SJCRH30 (cell line): ENCODE measurements at regions not wholly inside any gene's neighbourhood (a gene's known extent, or its start where the extent isn't known, plus 50 kb on each side); places are given as distances from the start of the nearest gene placed in this dataset.
"Not testable (repeated sequence)": the region's sequence is repeated elsewhere in the genome, so short reads cannot be mapped to it uniquely, and the experiment has no call there.

ENCODE experiments used
- DNase-seq, 2 experiments: peaks; one replicate each; pipeline ENCODE4 v3.0.0-alpha.2; 2015 to 2020
- H3K27ac ChIP-seq: fragments of 250-450 bp; sonication (Bioruptor Pico); 2 replicates; pipeline ENCODE4 v1.5.1; 2020; ENCODE audit warnings: mild to moderate bottlenecking, moderate library complexity
- H3K27me3 ChIP-seq: fragments of 250-450 bp; sonication (Bioruptor Pico); 2 replicates; pipeline ENCODE4 v1.5.1; 2020; ENCODE audit warnings: mild to moderate bottlenecking, moderate library complexity
- H3K36me3 ChIP-seq: fragments of 250-450 bp; sonication (Bioruptor Pico); 2 replicates; pipeline ENCODE4 v1.5.1; 2020; ENCODE audit warnings: mild to moderate bottlenecking, moderate library complexity
- H3K4me1 ChIP-seq: fragments of 250-450 bp; sonication (Bioruptor Pico); 2 replicates; pipeline ENCODE4 v1.5.1; 2020; ENCODE audit warnings: mild to moderate bottlenecking, moderate library complexity
- H3K4me3 ChIP-seq: fragments of 250-450 bp; sonication (Bioruptor Pico); 2 replicates; pipeline ENCODE4 v1.5.1; 2020; ENCODE audit warnings: mild to moderate bottlenecking, moderate library complexity
- H3K9me3 ChIP-seq: fragments of 250-450 bp; sonication (Bioruptor Pico); replicated peaks from 2 replicates; pipeline ENCODE4 v1.5.1; 2020; ENCODE audit warnings: mild to moderate bottlenecking, moderate library complexity

DNA sequence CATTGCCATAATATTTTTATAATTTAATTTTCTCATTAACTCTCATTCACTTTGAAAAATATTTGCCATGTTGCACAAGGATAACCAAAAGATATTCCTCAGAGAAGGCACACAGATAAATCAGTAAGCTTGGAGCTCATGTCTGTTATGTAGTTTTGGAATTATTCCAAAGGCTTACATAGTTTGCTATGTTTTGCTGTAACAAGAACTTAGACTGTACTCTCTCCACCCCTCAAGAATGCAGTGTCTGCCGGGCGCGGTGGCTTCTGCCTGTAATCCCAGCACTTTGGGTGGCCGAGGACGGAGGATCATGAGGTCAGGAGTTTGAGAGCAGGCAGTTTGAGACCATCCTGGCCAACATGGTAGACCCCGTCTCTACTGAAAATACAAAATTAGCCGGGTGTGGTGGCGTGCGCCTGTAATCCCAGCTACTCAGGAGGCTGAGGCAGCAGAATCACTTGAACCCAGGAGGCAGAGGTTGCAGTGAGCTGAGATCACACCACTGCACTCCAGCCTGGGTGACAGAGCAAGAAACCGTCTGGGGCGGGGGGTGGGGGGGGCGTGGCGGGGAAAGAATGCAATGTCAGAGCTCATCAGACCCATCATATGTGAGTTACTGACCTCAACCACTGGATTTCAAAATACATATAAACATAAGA is 351.0 kb downstream of the SPATA31A6 start:
- H3K27ac ChIP-seq, H3K9me3 ChIP-seq, H3K4me3 ChIP-seq, H3K36me3 ChIP-seq, H3K27me3 ChIP-seq, H3K4me1 ChIP-seq, DNase-seq: not testable (repeated sequence)

DNA sequence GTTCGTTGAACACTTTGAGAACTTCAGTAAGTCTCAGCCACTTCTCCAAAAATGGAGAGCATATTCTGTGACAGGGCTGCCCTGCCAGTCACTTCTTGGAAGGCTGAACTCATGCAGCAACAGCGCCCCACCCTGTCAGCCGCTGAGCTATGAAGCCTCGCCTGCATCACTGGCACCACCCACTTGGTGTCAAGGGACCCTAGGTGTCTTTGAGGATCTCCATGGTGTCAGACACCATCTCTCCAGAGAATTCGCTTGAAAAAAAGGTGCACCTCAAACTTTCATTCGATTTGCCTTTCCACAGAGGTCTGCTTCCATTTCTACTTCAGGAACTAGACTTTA is 351.5 kb downstream of the SPATA31A6 start:
- not testable (repeated sequence) for H3K4me3 ChIP-seq, H3K27me3 ChIP-seq, H3K9me3 ChIP-seq, H3K27ac ChIP-seq, H3K4me1 ChIP-seq, H3K36me3 ChIP-seq
- peak in 1 of 2 experiments; percentile 5 for DNase-seq

DNA sequence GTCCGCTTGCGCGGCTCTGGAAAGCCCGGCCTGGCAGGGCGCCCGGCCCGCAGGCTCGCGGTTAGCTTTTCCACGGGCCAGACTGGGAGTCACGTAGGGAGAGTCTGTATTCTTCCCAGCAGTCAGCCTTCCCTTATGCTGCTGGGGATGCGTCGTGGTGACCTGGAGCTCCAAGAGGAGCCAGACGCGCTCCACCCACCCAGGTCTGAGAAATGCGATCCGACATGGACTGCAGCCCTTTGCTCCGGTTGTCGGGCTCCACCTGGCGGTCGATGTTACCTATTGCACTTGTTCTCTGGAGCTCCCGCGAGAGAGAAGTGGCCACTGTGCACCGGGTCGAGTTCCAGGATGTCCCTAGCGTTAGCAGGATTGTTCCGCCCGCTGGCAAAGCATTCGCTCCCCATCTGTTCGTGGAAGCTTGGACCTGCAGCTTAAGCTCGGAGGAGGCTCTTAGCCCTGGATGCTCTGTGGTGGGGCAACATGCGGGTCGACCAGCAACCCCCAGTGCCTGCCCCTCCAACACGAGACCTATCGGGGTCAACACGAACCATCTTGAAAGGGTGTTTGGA is 367.4 kb downstream of the SPATA31A6 start:
- not testable (repeated sequence) for H3K9me3 ChIP-seq, H3K27ac ChIP-seq, DNase-seq, H3K4me3 ChIP-seq, H3K27me3 ChIP-seq, H3K36me3 ChIP-seq, H3K4me1 ChIP-seq

DNA sequence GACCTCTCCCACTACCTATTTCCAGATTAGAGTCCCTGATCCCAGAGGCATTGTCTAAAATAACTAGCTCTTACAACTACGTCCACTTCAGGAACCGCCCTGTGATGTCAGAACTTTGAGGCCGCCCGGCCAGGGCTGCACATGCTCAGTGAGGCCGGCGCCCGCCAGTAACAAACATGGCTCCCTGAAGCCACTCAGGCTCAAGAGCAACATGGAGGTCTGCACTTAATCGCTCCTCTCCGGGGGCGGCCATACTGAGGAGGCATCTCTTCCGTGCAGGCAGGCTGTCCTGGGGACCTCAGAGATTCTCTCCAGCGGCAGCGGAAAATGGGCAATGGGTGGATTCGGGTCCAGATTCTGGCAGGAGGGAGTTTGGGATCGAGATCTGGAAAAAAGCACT is 385.1 kb downstream of the SPATA31A6 start:
- H3K36me3 ChIP-seq, H3K4me3 ChIP-seq, H3K9me3 ChIP-seq, DNase-seq, H3K27ac ChIP-seq, H3K4me1 ChIP-seq, H3K27me3 ChIP-seq: not testable (repeated sequence)

DNA sequence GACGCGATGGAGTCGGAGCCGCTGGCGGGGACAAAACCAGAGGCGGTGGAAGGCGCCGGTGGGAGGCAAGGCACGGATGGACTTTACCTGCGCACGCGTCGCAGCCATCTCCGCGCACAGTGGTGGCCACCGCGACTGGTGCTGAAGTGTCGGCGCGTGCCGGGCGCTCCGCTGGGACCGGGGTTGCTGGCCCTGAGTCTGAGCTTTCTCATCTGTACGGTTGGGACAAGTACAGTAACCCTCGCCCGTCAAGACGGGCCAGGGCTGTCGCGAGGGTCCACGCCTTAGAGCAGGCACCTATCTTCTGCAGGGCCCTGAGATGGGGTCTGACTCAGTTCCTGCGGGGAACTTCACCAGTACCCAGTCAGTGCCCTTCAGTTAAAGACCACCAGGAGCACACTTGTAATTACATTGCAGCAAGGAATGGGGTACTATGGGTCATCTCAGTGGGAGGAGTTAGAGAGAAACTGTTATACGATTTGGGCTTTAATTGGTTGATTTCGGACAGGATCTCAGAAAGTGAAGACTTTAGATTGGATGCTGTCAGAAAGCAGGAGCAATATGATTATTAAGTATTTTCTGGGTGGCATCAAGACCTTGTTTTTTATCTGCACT is 385.6 kb downstream of the SPATA31A6 start:
- H3K4me3 ChIP-seq, H3K27me3 ChIP-seq: not testable (repeated sequence)

DNA sequence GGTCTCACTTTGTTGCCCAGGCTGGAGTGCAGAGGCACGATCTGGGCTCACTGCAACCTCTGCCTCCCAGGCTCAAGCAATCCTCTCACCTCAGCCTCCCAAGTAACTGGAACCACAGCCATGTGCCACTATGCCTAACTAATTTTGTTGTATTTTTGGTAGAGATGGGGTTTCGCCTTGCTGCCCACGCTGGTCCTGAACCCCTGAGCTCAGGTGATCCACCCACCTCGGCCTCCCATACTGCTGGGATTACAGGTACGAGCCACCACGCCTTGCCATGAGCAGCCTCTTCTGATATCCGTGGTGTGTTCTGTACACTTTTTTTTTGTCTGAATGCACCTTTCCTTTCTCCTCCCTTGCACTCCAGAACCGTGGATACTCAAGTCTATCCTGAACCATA is 394.4 kb downstream of the SPATA31A6 start:
- not testable (repeated sequence) for DNase-seq, H3K9me3 ChIP-seq

More for the DNA sequence above, 385.6 kb downstream of the SPATA31A6 start:
- not testable (repeated sequence) for H3K36me3 ChIP-seq, H3K4me1 ChIP-seq, H3K9me3 ChIP-seq, H3K27ac ChIP-seq, DNase-seq

More for the DNA sequence above, 394.4 kb downstream of the SPATA31A6 start:
- H3K36me3 ChIP-seq, H3K27ac ChIP-seq, H3K4me3 ChIP-seq, H3K27me3 ChIP-seq, H3K4me1 ChIP-seq: not testable (repeated sequence)
